ACC112 (cell line): ENCODE measurements at regions not wholly inside any gene's neighbourhood (a gene's known extent, or its start where the extent isn't known, plus 50 kb on each side); places are given as distances from the start of the nearest gene placed in this dataset.

ENCODE experiments used
- H2AFZ ChIP-seq: fragments of 200-600 bp; sonication (generic); one replicate; pipeline ENCODE4 v1.6.0; 2017; ENCODE audit warnings: antibody characterized with exemption, low read length; ENCODE audit not compliant: unreplicated experiment
- H3K27ac ChIP-seq: fragments of 200-600 bp; sonication (generic); 2 replicates; pipeline ENCODE4 v1.5.1; 2014; ENCODE audit warnings: low read depth, mild to moderate bottlenecking, antibody characterized with exemption, low read length, moderate library complexity
- H3K27me3 ChIP-seq: fragments of 200-600 bp; sonication (generic); 2 replicates; pipeline ENCODE4 v1.6.1; 2014; ENCODE audit warnings: mild to moderate bottlenecking, antibody characterized with exemption, low read length, moderate library complexity, mixed read lengths; ENCODE audit not compliant: insufficient read depth
- H3K36me3 ChIP-seq: fragments of 200-600 bp; sonication (generic); 2 replicates; pipeline ENCODE4 v1.6.1; 2016; ENCODE audit warnings: mild to moderate bottlenecking, antibody characterized with exemption, low read length, moderate library complexity, mixed read lengths; ENCODE audit not compliant: insufficient read depth
- H3K4me1 ChIP-seq: fragments of 200-600 bp; sonication (generic); one replicate; pipeline ENCODE4 v1.6.1; 2016; ENCODE audit warnings: low read length, mixed read lengths; ENCODE audit not compliant: insufficient read depth, unreplicated experiment, control insufficient read depth
- H3K4me3 ChIP-seq: fragments of 200-600 bp; sonication (generic); 2 replicates; pipeline ENCODE4 v1.5.1; 2014; ENCODE audit warnings: mild to moderate bottlenecking, low read depth, low read length
- H3K79me2 ChIP-seq: fragments of 200-600 bp; sonication (generic); one replicate; pipeline ENCODE4 v1.6.0; 2016; ENCODE audit warnings: low read length; ENCODE audit not compliant: control insufficient read depth, unreplicated experiment, insufficient read depth

- Histone ChIP-seq H3K4me1 (no peaks in the 10 kb centered on the region), H3K4me3 (no peak overlapping the region), H3K79me2 (no peaks in the 10 kb centered on the region), H3K36me3 (no peaks in the 10 kb centered on the region), H3K27ac (no peak overlapping the region), H3K27me3 (no peaks in the 10 kb centered on the region), H2AFZ (no peak overlapping the region)
These were observed 648.9 kb upstream of the CXADR start for GRCh38 chr21:16863908-16864307.

GRCh38 chr21:16865632-16866031, 647.2 kb upstream of the CXADR start:
- Histone ChIP-seq H3K27me3 (no peaks in the 10 kb centered on the region), H3K4me1 (no peaks in the 10 kb centered on the region), H3K4me3 (no peak overlapping the region), H3K36me3 (no peaks in the 10 kb centered on the region), H2AFZ (no peak overlapping the region), H3K79me2 (no peaks in the 10 kb centered on the region), H3K27ac (no peak overlapping the region)

GRCh38 chr21:16866851-16867250, 646.0 kb upstream of the CXADR start:
- Histone ChIP-seq H3K36me3 (no peaks in the 10 kb centered on the region), H3K27me3 (no peaks in the 10 kb centered on the region), H3K27ac (no peak overlapping the region), H3K4me3 (no peak overlapping the region), H3K4me1 (no peaks in the 10 kb centered on the region), H3K79me2 (no peaks in the 10 kb centered on the region), H2AFZ (no peak overlapping the region)

GRCh38 chr21:16870103-16870502, 642.7 kb upstream of the CXADR start:
- Histone ChIP-seq H3K27ac (no peak overlapping the region), H3K27me3 (no peaks in the 10 kb centered on the region), H3K4me1 (no peaks in the 10 kb centered on the region), H3K79me2 (no peaks in the 10 kb centered on the region), H2AFZ (no peak overlapping the region), H3K4me3 (no peak overlapping the region), H3K36me3 (no peaks in the 10 kb centered on the region)

- no peaks in the 10 kb centered on the region for H3K4me1 ChIP-seq
- H3K27me3 ChIP-seq: no peaks in the 10 kb centered on the region
- H2AFZ ChIP-seq: no peak overlapping the region
- H3K4me3 ChIP-seq: no peak overlapping the region
- no peak overlapping the region for H3K27ac ChIP-seq
- H3K79me2 ChIP-seq: no peaks in the 10 kb centered on the region
- no peaks in the 10 kb centered on the region for H3K36me3 ChIP-seq
These were observed 640.2 kb upstream of the CXADR start for GRCh38 chr21:16872616-16873015.

GRCh38 chr21:16873176-16873575, 639.7 kb upstream of the CXADR start:
- Histone ChIP-seq H3K79me2 (no peaks in the 10 kb centered on the region), H3K27ac (no peak overlapping the region)

GRCh38 chr21:16873596-16873995, 639.2 kb upstream of the CXADR start:
- Histone ChIP-seq H2AFZ (no peak overlapping the region), H3K36me3 (no peaks in the 10 kb centered on the region)

More at GRCh38 chr21:16873176-16873575, 639.7 kb upstream of the CXADR start:
- Histone ChIP-seq H3K36me3 (no peaks in the 10 kb centered on the region), H3K4me3 (no peak overlapping the region), H3K4me1 (no peaks in the 10 kb centered on the region), H2AFZ (no peak overlapping the region), H3K27me3 (no peaks in the 10 kb centered on the region)

GRCh38 chr21:16879479-16879878, 633.4 kb upstream of the CXADR start:
- H3K27me3 ChIP-seq: no peaks in the 10 kb centered on the region
- H2AFZ ChIP-seq: no peak overlapping the region
- H3K27ac ChIP-seq: no peak overlapping the region
- no peaks in the 10 kb centered on the region for H3K36me3 ChIP-seq
- H3K79me2 ChIP-seq: no peaks in the 10 kb centered on the region
- H3K4me1 ChIP-seq: no peaks in the 10 kb centered on the region
- H3K4me3 ChIP-seq: no peak overlapping the region

More at GRCh38 chr21:16873596-16873995, 639.2 kb upstream of the CXADR start:
- no peaks in the 10 kb centered on the region for H3K4me1 ChIP-seq
- H3K79me2 ChIP-seq: no peaks in the 10 kb centered on the region
- H3K27me3 ChIP-seq: no peaks in the 10 kb centered on the region
- H3K27ac ChIP-seq: no peak overlapping the region
- no peak overlapping the region for H3K4me3 ChIP-seq

- Histone ChIP-seq H2AFZ (no peak overlapping the region), H3K4me3 (no peak overlapping the region), H3K27ac (no peak overlapping the region), H3K27me3 (no peaks in the 10 kb centered on the region), H3K36me3 (no peaks in the 10 kb centered on the region), H3K79me2 (no peaks in the 10 kb centered on the region), H3K4me1 (no peaks in the 10 kb centered on the region)
These were observed 621.0 kb upstream of the CXADR start for GRCh38 chr21:16891821-16892220.

GRCh38 chr21:16900685-16901084, 612.2 kb upstream of the CXADR start:
- Histone ChIP-seq H2AFZ (no peak overlapping the region), H3K36me3 (no peaks in the 10 kb centered on the region), H3K4me3 (no peak overlapping the region), H3K27me3 (no peaks in the 10 kb centered on the region), H3K4me1 (no peaks in the 10 kb centered on the region), H3K27ac (no peak overlapping the region), H3K79me2 (no peaks in the 10 kb centered on the region)

- Histone ChIP-seq H3K4me1 (peaks cover 16% of the 10 kb centered on the region), H3K36me3 (no peaks in the 10 kb centered on the region), H3K27me3 (no peaks in the 10 kb centered on the region), H2AFZ (no peak overlapping the region), H3K27ac (no peak overlapping the region), H3K4me3 (no peak overlapping the region), H3K79me2 (no peaks in the 10 kb centered on the region)
These were observed 604.8 kb upstream of the CXADR start for GRCh38 chr21:16908077-16908476.
